HCT116 (cell line): ENCODE measurements at regions not wholly inside any gene's neighbourhood (a gene's known extent, or its start where the extent isn't known, plus 50 kb on each side); places are given as distances from the start of the nearest gene placed in this dataset.

Experiments
- ATAC-seq: fragments of 200-7000 bp; cut with Tn5 transposase; 2 replicates; pipeline ENCODE4 v1.9.1; 2020; ENCODE audit warnings: mild to moderate bottlenecking, moderate library complexity
- BruUV-seq: library from RNA; stranded (reverse); fragments of 400-500 nt; replicated peaks from 2 replicates; lab custom pipeline; 2021; lab: Mats Ljungman, UMichigan
- CTCF ChIA-PET: fragments of 300-600 bp; sonication (Branson Sonifier 250); formaldehyde crosslinking; loops from one replicate; lab custom pipeline; 2021; ENCODE audit warnings: antibody characterized with exemption; lab: Charles Lee
- POLR2A ChIA-PET: fragments of 300-600, 350-600 bp; sonication (Branson Sonifier 250); formaldehyde crosslinking; loops from one replicate; lab custom pipeline; 2021; ENCODE audit warnings: antibody characterized with exemption; lab: Charles Lee
- RAD21 ChIA-PET, 2 experiments: fragments of 300-600 bp; sonication (Branson Sonifier 250); formaldehyde crosslinking; loops; one replicate each; lab custom pipeline; 2023; ENCODE audit warnings: low total read pairs in 2 of 2; ENCODE audit not compliant: uncharacterized antibody in 2 of 2, unreplicated experiment in 2 of 2, low non-redundant PET in 1 of 2; lab: Charles Lee
- DNase-seq: peaks from one replicate; pipeline ENCODE4 v3.0.0-alpha.2; 2010; ENCODE audit warnings: low read depth, low spot score
- H2AFZ ChIP-seq: fragments of 200-600 bp; shearing (Covaris generic), sonication (generic); 2 replicates; pipeline ENCODE4 v1.6.1; 2017; ENCODE audit warnings: low read depth, mixed run types, mixed read lengths, antibody characterized with exemption, low read length; ENCODE audit not compliant: poor library complexity, severe bottlenecking
- H3K27ac ChIP-seq: 2 replicates; pipeline ENCODE4 v1.5.1; 2012; ENCODE audit warnings: low read depth, low read length
- H3K27me3 ChIP-seq: fragments of 200-600 bp; sonication (generic); 2 replicates; pipeline ENCODE4 v1.6.1; 2016; ENCODE audit warnings: mixed run types, low read length, mixed read lengths; ENCODE audit not compliant: insufficient read depth
- H3K36me3 ChIP-seq, 2 experiments: fragments of 200-500 bp in 1 of 2; fragments of 200-600 bp in 1 of 2; sonication (Bioruptor generic) in 1 of 2; sonication (generic) in 1 of 2; 2 replicates each; pipeline versions ENCODE4 v1.5.1 to v1.6.1; 2014 to 2016; ENCODE audit warnings: low read length in 2 of 2, inconsistent platforms in 1 of 2, mixed read lengths in 1 of 2, mixed run types in 1 of 2; ENCODE audit not compliant: insufficient read depth in 2 of 2, control insufficient read depth in 1 of 2
- H3K4me1 ChIP-seq, 2 experiments: fragments of 200-600 bp in 1 of 2; sonication (generic) in 1 of 2; 2 replicates each; pipeline versions ENCODE4 v1.5.1 to v1.6.1; 2012 to 2017; ENCODE audit warnings: low read length in 2 of 2, inconsistent platforms in 1 of 2, mild to moderate bottlenecking in 1 of 2, mixed read lengths in 1 of 2, mixed run types in 1 of 2, moderate library complexity in 1 of 2; ENCODE audit not compliant: insufficient read depth in 2 of 2, control insufficient read depth in 1 of 2
- H3K4me2 ChIP-seq: fragments of 200-600 bp; sonication (generic); 2 replicates; pipeline ENCODE4 v1.6.1; 2017; ENCODE audit warnings: mixed run types, low read length, mixed read lengths
- H3K4me3 ChIP-seq, 2 experiments: fragments of 200-600 bp in 1 of 2; sonication (generic) in 1 of 2; replicated peaks in 1 of 2; 2 replicates each; pipeline ENCODE4 v1.5.1; 2011 to 2016; ENCODE audit warnings: low read length in 2 of 2, control low read depth in 1 of 2, low read depth in 1 of 2, mild to moderate bottlenecking in 1 of 2, mixed read lengths in 1 of 2, mixed run types in 1 of 2
- H3K79me2 ChIP-seq: fragments of 200-600 bp; sonication (generic); 2 replicates; pipeline ENCODE4 v1.6.1; 2017; ENCODE audit warnings: mild to moderate bottlenecking, mixed run types, low read length, moderate library complexity, mixed read lengths; ENCODE audit not compliant: insufficient read depth
- H3K9ac ChIP-seq: fragments of 200-600 bp; sonication (generic); 2 replicates; pipeline ENCODE4 v1.6.1; 2016; ENCODE audit warnings: low read length, mixed read lengths
- H3K9me2 ChIP-seq: fragments of 200-600 bp; sonication (generic), shearing (Covaris generic); 2 replicates; pipeline ENCODE4 v1.6.1; 2017; ENCODE audit warnings: mixed run types, mild to moderate bottlenecking, moderate library complexity; ENCODE audit not compliant: insufficient read depth
- H3K9me3 ChIP-seq, 2 experiments: fragments of 200-500 bp in 1 of 2; fragments of 200-600 bp in 1 of 2; sonication (Bioruptor generic) in 1 of 2; sonication (generic) in 1 of 2; 2 replicates each; pipeline ENCODE4 v1.6.1; 2014 to 2017; ENCODE audit warnings: low read length in 2 of 2, mixed read lengths in 2 of 2, inconsistent platforms in 1 of 2, low read depth in 1 of 2, mild to moderate bottlenecking in 1 of 2, mixed run types in 1 of 2, moderate library complexity in 1 of 2; ENCODE audit not compliant: control insufficient read depth in 1 of 2, insufficient read depth in 1 of 2
- H4K20me1 ChIP-seq: fragments of 200-600 bp; sonication (generic), shearing (Covaris generic); 2 replicates; pipeline ENCODE4 v1.6.1; 2017; ENCODE audit warnings: mixed run types, mild to moderate bottlenecking, moderate library complexity; ENCODE audit not compliant: insufficient read depth
- CBX3 ChIP-seq: IDR thresholded peaks from 2 replicates; pipeline ENCODE4 v1.6.1; 2012; ENCODE audit warnings: low read depth
- EGR1 ChIP-seq: IDR thresholded peaks from 2 replicates; pipeline ENCODE4 v1.6.1; 2012; ENCODE audit warnings: low read depth
- ELF1 ChIP-seq: IDR thresholded peaks from 2 replicates; pipeline ENCODE4 v1.6.1; 2012; ENCODE audit warnings: low read depth, borderline replicate concordance
- FOSL1 ChIP-seq: IDR thresholded peaks from 2 replicates; pipeline ENCODE4 v1.6.1; 2012; ENCODE audit warnings: low read depth
- JUND ChIP-seq: IDR thresholded peaks from 2 replicates; pipeline ENCODE4 v1.6.1; 2012
- REST ChIP-seq: IDR thresholded peaks from 2 replicates; pipeline ENCODE4 v1.6.1; 2012; ENCODE audit warnings: low read depth
- TCF7L2 ChIP-seq: IDR thresholded peaks from 2 replicates; pipeline ENCODE4 v1.7.0; 2011; ENCODE audit warnings: borderline replicate concordance, inconsistent platforms; ENCODE audit not compliant: insufficient read depth, insufficient read length; ENCODE audit errors: extremely low read depth
- intact Hi-C: fragments of 100-400 bp; cut with micrococcal nuclease; formaldehyde crosslinking; loops from 2 replicates; pipeline ENCODE4 v1.10.0; 2022

GRCh38 chr2:58521803-58522554 is 280.9 kb upstream of the FANCL start:
- Histone ChIP-seq H3K9ac (no peak overlapping the region), H2AFZ (no peak overlapping the region), H3K79me2 (no peaks in the 10 kb centered on the region), H3K9me2 (no peaks in the 10 kb centered on the region), H3K36me3 (no peaks in the 10 kb centered on the region), H3K27me3 (no peaks in the 10 kb centered on the region), H3K4me3 (no peak overlapping the region), H3K27ac (no peak overlapping the region), H3K4me1 (peaks cover 0 to 2% of the 10 kb centered on the region in 2 experiments; a peak in 1 of 4 replicates), H3K9me3 (no peaks in the 10 kb centered on the region), H4K20me1 (no peaks in the 10 kb centered on the region), H3K4me2 (no peak overlapping the region)
- POLR2A ChIA-PET, result no interaction called here
- intact Hi-C loops, result no loop called here
- DNase-seq (no peak), ATAC-seq (no peak)
- no TSS peak for BruUV-seq
- CTCF ChIA-PET, result no interaction called here
- RAD21 ChIA-PET, result no interaction called here
- no peak for TF ChIP-seq JUND
- no peak for TF ChIP-seq FOSL1
- no peak for TF ChIP-seq CBX3
- TF ChIP-seq ELF1, result no peak
- TF ChIP-seq EGR1, result no peak
- peak; percentile 14 for TF ChIP-seq TCF7L2

DNA sequence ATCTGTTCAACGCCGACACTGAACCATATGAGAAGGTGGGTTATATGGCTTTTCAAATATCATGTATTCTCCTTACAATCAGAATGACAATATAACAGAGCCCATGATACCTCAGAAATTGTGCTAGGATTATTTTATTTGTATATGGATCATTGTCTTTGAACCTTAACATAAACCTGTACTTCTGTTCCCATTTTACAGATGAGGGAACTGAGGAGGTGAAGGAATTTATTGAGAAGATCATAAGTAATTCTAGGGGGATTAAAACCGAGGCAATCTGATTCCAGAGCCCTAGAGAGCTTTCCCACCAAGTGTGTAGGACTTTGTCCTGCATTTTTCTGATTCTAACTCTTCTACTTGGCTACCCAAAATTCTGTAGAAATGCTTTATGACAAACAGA is 279.8 kb upstream of the FANCL start:
- intact Hi-C loops, result no loop called here

More for the DNA sequence above, 279.8 kb upstream of the FANCL start:
- H3K9me2 ChIP-seq, result no peaks in the 10 kb centered on the region
- no peak for TF ChIP-seq REST
- no peaks in the 10 kb centered on the region for H4K20me1 ChIP-seq
- POLR2A ChIA-PET, result no interaction called here
- H3K4me3 ChIP-seq, result no peak overlapping the region
- no peaks in the 10 kb centered on the region for H3K9me3 ChIP-seq
- no peaks in the 10 kb centered on the region for H3K27me3 ChIP-seq
- H2AFZ ChIP-seq, result no peak overlapping the region
- DNase-seq, result no peak
- no peak overlapping the region for H3K9ac ChIP-seq
- no peak for ATAC-seq
- H3K4me2 ChIP-seq, result no peak overlapping the region
- no peaks in the 10 kb centered on the region for H3K36me3 ChIP-seq
- RAD21 ChIA-PET, result no interaction called here
- H3K79me2 ChIP-seq, result no peaks in the 10 kb centered on the region
- CTCF ChIA-PET, result no interaction called here
- no TSS peak for BruUV-seq
- peaks cover 0 to 2% of the 10 kb centered on the region in 2 experiments; a peak in 1 of 4 replicates for H3K4me1 ChIP-seq
- H3K27ac ChIP-seq, result no peak overlapping the region
